GM21717 (cell line): ENCODE measurements at regions not wholly inside any gene's neighbourhood (a gene's known extent, or its start where the extent isn't known, plus 50 kb on each side); places are given as distances from the start of the nearest gene placed in this dataset.
"Not testable (repeated sequence)": the region's sequence is repeated elsewhere in the genome, so short reads cannot be mapped to it uniquely, and the experiment has no call there.

ENCODE experiments used
- ATAC-seq: cut with Tn5 transposase; IDR thresholded peaks from one replicate; pipeline ENCODE4 v1.9.1; 2021; ENCODE audit warnings: mild to moderate bottlenecking, moderate library complexity; ENCODE audit not compliant: unreplicated experiment

GRCh38 chr1:37158113-37158749, 123.9 kb upstream of the GRIK3 start:
- ATAC-seq, result no peak

- ATAC-seq, result no peak
These were observed 124.8 kb upstream of the GRIK3 start for GRCh38 chr1:37159102-37159501.

DNA sequence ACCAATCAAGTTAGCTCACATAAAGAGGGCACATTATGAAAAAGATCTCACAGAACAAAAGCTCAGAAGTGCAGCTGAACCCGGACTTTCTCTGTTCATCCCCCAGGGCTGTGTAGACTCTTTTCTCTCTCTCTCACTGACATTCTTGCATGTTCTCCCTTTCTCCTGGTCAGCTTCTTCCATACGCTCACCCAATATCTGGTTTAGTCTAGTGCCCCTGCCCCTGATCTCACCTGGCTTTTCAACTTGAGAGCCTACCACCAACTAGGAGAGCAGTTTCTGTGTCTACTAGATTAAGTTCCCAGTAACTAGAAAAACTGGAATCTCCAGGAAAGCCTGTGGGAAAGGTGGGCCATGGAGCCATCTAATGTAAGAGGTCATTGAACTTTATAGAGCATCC, 126.9 kb upstream of the GRIK3 start:
- no peak for ATAC-seq

DNA sequence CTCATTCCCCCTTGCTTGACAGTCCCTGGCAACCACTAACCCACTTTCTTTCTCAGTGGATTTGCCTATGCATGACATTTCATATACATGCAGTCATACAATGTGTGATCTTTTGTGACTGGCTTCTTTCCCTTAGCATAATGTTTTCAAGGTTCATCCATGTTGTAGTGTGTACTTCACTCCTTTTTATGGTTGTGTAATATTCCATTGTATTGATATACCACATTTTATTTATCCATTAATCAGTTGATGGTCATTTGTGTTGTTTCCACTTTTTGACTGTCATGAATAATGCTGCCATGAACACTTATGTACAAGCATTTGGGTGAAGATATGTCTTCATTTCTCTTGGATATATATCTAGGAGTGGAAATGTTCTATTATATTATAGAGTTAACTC, 127.7 kb upstream of the GRIK3 start:
- ATAC-seq, result no peak

GRCh38 chr1:37166005-37166404, 131.7 kb upstream of the GRIK3 start:
- no peak for ATAC-seq

- ATAC-seq, result no peak
These were observed 133.2 kb upstream of the GRIK3 start for GRCh38 chr1:37167479-37167878.

DNA sequence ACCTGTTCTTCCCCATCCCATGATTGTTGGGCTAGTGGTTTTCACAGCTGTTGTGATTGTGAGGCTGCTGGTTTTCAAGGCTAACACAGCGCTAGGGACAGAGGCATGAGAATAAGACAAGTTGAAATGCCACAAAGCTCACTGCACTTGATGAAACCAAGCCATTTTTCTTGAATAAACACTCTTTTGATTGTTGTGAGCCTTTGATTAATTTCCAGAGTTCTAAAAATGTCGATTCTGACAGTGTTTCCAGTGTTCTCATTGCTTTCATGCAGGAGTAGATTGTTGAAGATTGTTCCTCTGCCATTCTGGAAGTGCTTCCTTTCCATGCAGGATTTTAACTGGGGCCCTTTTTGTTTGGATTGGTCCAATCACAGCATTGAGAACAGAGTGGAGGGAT, 134.9 kb upstream of the GRIK3 start:
- no peak for ATAC-seq

DNA sequence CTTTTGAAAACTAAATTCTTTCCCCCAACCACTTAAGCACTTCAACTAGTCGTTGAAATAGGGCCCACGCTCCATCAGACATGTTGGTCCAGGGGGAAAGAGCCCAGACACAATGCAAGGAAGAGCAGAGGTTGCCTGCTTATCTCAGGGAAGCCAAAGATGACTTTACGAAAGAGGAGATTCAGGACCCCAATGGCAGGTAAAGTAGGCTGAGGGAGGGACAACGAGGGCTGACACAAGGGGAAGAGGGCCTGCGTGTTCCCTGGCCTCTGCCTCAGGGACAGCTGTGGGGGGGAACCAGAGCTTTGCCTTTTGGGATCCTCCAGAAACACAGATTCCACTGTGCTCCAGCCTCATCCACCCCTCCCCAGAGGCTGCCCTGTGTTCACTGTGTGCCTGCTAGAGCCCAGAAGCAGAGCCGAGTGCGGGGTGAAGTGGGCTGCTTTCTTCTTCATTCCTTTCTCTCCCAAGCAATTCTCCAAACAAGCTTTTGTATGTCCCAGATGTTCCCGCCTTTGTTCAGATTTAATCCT, 135.5 kb upstream of the GRIK3 start:
- no peak for ATAC-seq

DNA sequence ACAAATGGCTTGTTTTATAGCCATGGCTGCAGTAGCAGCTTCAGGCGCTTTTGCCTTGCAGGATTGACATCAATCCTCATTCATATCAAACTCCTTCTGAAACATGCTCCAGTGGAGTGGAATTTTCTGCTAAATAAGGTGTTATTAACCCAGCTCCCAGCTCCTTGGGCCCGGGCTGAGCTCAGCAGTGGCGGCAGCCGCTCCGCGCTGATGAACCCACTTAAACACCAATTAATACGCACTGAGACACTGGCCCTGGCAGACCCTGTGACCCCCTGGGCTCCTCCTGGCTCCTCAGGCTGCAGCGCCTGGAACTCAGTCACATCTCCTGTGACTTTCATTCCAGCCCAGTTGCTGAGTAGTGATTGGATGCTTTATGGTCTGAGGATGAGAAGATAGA, 137.4 kb upstream of the GRIK3 start:
- no peak for ATAC-seq

DNA sequence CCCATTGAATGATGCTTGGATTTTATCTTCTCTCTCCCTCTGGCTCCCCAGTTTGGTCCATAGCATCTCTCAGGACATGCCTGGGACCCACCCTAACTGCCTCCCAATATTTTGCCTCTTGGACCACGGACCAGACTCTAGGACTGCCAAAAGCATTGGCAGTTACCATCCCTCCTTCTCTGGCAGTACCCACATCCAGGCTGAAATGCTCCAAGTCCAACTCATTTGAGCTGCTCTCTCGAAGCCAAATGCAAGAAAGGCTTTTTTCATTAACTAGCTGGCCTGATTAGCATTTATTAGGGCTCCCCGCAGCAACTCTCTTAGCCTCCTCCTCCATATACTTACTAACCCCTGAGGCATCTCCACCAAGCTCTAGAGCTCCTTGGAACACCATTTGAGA, 140.0 kb upstream of the GRIK3 start:
- ATAC-seq, result no peak

DNA sequence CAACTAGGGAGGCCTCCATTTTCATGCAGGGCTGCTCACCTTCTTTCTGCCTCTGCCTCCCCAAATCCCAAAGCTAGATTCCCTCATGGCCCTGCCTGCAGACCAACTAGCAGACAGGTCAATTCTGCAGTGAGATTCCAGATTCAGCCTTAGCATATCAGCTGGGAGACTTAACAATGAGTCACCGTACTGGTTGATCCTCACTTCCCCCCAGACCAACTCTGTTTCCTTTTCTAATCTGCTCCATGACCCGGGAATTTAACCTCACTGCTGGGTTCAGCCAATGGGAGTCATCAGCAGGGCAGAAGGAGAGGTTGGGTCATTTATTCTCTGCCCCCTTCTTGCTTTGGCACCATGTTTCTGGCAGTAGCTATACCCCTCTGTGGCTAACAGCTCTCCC, 140.6 kb upstream of the GRIK3 start:
- ATAC-seq, result no peak

DNA sequence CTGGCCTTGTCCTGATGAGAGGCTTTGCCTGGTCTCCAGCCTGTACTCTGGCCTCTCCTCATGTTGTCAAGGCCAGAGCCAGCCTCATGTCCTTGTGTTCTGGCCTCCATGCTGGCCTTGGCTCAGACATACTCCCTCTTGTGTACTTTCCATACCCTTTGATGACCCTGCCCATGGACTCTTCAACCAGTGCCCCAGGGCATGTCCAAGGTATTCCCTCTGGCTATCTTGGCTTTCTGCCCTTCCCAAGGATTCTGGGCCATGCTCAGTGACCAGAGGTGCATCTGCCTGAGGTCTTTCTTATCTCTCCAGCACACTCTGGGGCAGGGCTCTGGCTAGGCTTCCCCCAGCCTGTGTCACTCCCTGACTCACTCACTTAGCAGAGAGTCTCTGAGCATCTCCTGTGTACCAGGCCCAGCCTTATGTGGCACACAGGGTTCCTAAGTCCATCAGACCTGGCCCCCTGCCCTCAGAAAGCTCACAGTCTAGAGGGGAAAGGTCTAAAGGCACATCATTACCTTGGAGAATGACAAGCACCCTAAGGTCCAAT, 141.4 kb upstream of the GRIK3 start:
- no peak for ATAC-seq

DNA sequence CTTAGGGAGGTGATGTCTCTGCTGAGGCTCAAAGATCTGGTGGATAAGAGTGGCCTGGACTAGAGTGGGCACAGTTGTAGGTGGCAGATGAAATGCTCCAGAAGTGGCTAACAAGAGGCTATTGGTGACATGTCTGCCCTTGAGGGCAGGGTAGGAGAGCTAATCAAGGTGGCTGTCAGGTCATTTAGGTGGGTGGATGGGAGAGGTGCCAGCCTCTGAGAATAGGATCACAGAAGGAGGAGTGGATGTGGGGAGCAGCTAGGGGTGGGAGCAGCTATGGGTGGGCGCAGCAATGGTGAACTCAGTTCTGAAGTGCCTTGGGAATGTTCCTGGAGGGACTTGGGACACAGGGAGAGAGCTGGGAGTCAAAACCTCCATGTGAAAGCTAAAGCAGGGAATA, 142.0 kb upstream of the GRIK3 start:
- ATAC-seq, result no peak

GRCh38 chr1:37177230-37177864, 143.0 kb upstream of the GRIK3 start:
- no peak for ATAC-seq

DNA sequence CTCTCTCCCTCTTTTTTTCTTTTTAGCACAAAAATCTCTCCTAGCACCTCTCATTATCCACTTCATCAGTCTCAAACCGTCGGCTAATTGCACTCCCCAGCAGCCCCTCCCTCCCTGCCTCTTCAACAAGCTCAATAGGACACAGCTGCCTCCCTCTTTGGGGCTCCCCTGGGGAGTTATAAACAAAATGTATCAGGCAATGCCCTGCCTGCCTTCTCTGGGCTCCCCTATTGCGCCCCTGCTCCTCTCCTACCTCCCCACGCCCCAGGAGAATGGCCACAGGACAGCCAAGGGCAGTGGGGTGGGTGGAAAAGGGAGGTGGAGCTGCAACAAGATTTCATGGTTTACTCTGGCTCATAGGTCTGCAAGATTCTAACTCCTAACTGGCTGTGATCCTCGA, 147.1 kb upstream of the GRIK3 start:
- no peak for ATAC-seq

GRCh38 chr1:37184789-37185188, 150.5 kb upstream of the GRIK3 start:
- no peak for ATAC-seq

GRCh38 chr1:37186246-37186756, 152.0 kb upstream of the GRIK3 start:
- no peak for ATAC-seq

DNA sequence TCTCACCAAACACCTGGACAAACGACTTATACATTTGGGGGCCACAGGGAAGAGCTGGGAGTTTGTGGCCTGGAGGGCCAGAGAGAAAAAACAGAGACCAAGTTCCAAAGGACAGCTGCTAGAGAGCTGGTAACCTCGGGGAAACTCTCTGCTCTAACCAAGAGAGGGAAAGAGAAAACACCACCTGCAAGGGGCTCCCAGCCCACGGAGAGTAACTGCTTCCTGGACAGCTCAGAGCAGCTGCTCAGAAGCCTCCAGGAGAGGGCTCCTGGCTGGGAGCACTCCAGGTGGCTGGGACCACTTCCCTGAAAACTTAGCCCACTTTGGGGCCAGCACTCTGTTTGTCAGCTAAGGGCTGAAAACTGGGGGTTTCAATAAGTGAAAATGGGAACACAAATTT, 154.8 kb upstream of the GRIK3 start:
- ATAC-seq, result no peak

DNA sequence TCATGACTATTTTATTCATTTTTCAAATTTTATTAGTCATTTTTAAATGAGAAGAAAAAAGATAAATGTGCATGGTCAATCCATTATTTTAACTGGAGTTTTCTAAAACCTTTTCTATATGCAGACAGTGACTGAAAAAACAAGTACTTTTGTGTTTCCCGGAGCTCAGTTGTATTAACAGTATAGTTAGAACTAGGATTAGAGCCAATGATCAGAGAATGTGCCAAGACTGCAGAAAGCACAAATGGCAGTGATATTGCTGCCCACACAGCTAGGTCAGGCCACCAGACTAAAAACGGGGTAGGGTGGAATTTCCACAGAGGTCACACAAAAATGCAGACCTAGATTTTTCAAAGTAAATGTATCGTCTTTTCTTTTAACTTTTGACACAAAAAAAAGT, 163.1 kb upstream of the GRIK3 start:
- no peak for ATAC-seq

- not testable (repeated sequence) for ATAC-seq
These were observed 180.0 kb upstream of the GRIK3 start for GRCh38 chr1:37214305-37214704.

- no peak for ATAC-seq
These were observed 199.3 kb upstream of the GRIK3 start for GRCh38 chr1:37233606-37234005.

GRCh38 chr1:37234941-37235418, 200.7 kb upstream of the GRIK3 start:
- no peak for ATAC-seq
